HG02970 (cell line): ENCODE measurements at regions not wholly inside any gene's neighbourhood (a gene's known extent, or its start where the extent isn't known, plus 50 kb on each side); places are given as distances from the start of the nearest gene placed in this dataset.
"Not testable (repeated sequence)": the region's sequence is repeated elsewhere in the genome, so short reads cannot be mapped to it uniquely, and the experiment has no call there.

Experiments
- ATAC-seq: cut with Tn5 transposase; IDR thresholded peaks from one replicate; pipeline ENCODE4 v1.9.1; 2021; ENCODE audit warnings: mild to moderate bottlenecking, moderate library complexity, moderate number of reproducible peaks; ENCODE audit not compliant: unreplicated experiment, low FRiP score

DNA sequence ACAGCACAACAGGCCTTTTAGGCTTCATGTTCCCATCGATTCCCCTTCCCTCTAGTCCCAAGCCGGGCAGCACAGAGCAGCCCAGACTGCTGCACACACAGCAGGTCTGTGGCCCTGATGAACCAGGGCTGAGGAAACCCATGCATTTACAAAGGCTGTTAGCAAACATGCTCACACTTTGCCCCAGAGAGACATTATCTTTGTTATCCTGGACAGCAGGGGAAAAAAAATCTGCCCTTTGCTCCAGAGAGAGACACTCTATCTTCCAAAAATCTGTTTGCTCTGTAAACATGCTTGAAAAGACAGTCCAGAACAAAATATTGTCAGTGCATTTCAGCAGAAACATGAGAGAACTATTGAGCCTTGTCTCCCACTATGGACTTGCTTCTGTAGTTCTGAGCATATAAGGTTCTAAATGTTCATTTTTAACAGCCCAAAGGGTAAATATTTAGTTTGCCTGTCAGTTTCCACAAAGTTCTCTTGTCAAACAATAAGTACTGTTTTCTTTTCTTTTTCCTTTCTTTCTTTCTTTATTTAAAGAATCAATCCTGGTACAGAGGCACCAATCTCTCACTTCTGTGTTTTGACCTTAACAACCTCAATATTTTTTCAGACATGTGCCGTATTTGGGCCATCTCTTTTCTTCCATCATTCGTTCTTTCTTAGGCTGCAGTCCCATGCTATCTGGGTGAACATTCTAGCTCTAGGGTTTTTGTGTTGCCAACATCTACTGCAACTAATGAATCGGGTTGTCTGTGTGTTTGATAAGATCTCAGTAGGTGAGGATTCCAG is 468.0 kb downstream of the EPM2A start:
- no peak for ATAC-seq

DNA sequence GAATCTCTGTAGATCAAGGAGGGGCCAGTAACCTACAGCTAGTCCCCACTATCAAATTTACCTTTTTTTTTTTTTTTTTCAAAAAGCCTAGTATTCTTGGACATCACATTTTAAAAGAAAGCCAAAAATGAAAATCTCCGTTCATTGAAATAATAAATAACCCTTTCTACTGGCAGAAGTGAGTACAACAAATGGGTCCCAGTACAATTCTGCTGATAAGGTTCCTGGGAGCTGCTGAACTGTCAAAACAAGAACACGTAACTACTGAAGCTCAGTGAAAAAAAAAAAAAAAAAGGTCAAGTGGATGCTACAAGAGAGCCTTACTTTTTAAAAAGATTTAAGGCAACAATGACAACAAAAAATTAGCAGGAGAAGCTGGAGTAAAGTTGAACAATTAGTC is 464.9 kb downstream of the EPM2A start:
- ATAC-seq, result no peak

DNA sequence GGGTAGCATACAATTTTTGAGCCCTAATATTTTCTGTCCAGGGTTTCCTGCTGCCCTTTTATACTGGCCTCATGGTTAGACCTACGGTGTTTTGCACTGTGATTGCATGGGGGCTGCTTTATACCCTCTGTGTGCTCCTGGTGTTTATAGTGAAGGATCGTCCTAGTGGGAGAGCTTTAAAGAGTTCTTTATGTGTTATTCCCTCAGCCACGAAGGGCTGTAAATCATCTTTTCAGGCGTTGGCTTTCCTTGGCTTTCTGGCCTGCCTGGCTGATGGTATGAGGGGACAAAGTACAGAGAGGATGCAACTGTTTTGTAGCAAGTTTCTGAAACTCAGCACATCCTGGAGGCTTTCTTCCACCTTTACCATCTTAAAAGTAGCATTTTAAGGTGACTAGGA is 464.3 kb downstream of the EPM2A start:
- ATAC-seq, result no peak

DNA sequence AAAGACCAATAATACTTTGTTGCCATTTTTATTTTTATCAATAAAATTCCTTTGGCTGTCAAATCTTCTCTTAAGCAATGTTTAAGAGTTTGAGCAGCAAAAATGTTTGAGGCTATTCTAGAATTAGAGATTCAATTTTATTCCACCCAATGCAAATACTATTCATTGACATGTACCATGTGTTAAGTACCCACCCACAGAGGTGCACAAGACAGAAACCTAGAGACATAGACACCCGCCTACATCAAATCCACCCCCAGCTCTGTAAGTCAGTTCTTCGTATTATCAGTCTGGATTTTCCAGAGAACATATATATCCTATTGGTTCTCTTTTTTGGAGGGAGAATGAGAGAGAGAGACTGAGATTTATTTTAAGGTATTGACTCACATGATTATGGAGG is 463.7 kb downstream of the EPM2A start:
- no peak for ATAC-seq

DNA sequence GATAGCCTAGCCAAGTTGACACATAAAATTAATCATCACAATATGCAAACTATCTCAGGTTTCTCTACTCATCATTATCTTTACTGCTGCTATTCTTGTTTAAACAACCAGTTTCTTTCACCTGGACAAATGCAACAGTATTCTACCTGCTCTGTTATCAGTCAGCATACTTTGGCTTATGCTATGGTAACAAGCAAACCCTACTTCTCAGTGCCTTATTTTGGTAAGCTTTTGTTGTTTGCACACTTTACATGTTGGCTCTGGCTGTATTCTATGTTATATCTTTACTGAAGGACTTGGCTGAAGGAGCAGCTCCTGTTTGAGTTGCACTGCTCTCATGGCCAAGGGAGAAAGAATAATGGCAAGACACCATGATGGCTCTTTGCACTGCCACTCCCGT is 463.1 kb downstream of the EPM2A start:
- ATAC-seq, result no peak

DNA sequence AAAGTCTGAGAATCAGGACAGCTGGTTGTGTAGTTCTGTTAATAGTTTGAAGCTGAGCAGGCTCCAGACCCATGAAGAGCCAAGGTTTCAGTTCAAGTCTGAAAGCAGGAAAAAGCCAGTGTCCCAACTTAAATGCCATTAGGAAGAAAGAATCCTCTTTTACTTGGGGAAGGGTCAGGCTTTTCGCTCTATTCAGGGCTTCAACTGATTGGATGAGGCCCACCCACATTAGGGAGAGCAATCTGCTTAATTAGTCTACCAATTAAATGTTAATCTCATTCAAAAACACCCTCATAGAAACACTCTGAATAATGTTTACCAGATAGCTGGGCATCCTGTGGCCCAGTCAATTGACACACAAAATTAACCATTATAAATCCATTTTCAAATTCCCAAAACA is 462.2 kb downstream of the EPM2A start:
- no peak for ATAC-seq

DNA sequence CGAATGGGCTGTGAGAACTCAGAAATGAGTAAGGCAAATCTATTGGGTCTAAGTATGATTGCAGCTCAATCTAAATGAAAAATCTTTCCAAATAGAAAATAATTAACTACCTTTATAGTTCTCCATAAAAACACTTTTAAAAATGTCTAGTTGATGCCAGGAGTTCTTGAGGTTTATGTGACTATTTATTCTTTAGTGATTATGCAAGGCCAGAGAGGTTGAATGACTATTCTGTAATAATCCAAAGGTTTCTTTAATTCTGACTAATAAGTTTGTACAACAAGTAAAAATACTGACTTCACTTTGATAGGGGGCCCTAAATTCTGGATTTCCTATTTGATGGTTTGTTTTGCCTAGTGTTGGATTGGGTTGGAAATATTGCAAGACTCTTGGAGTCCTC is 461.2 kb downstream of the EPM2A start:
- ATAC-seq, result no peak

DNA sequence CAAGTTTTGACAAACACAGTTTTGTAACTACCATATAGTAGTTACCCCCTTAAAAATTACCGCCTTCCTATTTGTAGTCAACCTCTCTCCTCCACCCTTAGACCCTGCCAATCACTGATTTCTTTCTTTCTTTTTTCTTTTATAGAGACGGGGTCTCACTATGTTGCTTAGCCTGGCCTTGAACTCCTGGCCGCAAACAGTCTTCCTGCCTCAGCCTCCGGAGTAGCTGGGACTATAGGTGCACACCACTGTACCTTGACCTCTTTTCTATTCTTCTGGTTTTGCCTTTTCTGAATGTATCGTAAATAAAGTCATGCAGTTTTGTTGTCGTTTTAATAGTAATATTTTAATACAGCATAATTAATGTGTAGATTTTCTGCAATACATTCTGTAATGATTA is 460.3 kb downstream of the EPM2A start:
- no peak for ATAC-seq

DNA sequence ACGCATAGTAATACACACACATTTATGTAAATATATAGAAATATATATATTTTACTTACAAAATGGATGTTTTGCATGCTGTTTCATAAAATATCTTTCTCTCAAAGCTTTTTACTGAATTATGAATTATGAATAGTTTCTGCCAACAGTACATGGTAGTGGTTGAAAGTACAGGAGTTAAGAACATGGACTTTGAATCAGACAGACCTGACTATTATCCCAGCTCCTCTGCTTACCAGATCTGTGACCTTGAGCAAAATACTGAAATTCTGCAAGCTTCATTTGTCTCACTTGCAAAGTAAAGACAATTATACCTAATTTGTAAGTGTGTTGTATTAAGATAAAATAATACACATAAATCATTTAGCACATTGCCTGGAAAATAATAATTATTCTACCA is 459.5 kb downstream of the EPM2A start:
- no peak for ATAC-seq

DNA sequence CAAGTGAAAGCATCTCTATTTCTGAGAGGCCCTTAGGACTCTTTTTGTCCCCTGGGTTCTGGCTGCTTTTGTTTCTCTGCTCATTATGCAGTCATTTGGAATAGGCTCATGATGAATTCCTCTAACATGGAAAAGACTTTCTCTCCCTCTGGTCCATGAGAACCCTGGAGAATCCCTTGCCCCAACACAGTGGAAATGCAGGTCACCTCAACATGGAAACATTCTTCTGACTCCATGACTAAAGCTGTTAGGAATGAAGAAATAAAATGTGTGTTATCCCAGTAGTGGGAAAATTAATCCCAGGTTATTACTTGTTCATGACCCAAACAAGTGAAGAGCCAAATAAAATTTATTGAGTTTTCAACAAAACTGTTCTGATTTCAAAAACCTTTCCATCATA is 458.6 kb downstream of the EPM2A start:
- no peak for ATAC-seq

DNA sequence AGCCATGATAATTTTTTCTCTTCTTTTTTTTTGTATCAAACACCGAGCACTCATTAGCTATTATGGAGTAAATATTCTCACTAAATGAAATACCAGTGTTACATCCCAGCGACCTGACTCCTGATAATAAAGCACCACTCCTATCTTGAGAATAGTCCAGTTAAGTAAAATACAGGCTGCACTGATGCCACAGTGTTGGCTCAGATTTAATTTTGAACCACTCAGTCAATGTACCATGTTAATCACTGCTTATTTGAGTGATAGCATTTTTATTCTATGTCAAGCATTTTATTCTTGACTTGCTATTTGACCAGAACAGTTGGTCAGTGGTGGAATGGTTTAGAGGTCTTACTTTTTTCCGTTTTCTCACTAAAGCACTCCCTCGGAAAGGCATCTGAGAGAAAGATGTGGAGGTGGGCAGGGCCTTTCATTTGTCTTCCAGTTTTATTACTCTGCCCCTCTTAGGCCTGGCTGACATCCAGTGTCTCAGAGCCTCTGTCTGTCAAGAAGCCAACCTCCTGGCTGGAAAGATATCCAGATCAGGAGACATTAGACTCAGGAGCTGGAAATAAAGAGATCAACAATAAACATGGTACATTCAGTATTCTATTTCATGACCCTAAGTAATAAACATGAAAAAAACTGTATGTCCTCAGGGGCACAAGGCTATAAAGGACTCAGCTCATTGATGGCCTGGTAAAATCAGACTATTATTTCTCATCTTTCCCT is 457.8 kb downstream of the EPM2A start:
- no peak for ATAC-seq

DNA sequence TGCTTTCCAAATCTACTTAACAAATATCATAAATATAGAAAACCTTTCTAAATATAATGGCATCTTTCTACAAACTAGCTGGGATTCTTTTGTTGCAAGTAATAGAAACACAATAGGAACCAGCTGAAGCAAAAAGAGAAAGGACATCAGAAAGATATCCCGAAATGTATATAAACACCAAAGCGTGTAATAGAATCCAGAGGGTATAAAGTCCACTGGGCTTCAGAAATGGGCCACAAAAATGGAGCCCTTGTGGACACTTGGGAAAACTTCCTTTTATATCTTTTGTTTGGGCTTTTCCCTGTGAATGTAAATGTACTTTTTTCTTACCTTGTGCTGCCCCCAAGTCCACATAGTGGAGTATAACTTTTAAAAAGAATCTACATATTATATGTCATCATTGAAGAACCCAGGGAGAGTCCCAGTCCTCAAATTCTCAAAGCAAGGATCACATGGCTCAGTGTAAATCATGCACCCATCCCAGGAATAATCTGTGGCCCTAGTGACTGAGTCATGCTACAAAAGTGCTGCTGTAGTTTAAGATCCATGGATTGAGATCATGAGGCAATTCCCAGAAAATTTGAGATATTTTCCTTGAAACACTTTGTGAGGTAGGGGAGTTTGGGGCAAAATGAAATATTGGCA is 457.0 kb downstream of the EPM2A start:
- ATAC-seq, result no peak

DNA sequence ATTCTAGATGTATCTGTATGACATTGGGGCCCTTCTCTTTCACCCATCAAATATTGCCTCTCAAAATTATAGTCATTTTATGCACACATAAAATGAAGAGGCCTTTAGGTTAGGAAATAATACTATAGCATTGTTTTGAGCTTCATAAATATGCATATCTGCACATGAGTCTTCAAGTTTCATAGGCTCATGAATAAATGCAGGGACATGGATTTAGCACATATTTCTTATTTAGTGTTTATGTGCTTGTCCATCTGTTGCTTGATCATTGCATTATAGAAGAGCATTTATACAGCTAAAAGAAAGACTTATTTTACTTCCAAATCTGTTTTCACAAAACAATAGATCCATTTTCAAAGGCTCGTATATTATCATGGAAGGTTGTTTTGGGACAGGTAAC is 455.8 kb downstream of the EPM2A start:
- no peak for ATAC-seq

DNA sequence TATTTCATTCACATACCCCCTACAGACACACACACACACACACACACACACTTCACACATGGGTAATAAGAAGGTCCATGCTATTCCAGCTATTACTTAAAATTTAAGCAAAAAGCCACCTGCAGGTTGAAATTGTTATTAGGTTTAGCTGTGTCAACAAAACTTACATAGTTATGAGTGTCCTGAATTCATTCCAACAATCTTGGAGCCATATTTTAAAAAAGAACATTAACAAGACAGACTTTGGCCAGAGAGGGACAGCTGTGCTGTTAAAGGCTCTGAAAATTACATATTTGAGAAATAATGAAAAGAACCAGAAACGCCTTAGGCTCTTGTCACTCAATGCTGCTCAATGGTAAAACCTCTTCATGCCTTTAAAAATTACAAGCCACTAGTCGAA is 455.3 kb downstream of the EPM2A start:
- ATAC-seq, result no peak

DNA sequence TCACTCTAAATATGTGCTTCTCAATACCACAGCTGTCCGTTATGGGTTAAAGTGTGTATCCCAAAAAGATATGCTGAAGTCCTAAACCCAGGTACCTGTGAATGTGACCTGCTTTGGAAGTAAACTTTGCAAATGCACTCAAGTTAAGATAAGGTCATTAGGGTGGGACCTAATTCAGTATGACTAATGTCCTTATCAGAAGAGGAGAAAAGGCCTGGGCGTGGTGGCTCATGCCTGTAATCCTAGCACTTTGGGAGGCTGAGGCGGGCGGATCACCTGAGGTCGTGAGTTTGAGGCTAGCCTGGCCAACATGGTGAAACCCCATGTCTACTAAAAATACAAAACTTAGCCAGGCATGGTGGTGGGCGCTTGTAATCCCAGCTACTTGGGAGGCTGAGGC is 452.1 kb downstream of the EPM2A start:
- ATAC-seq, result not testable (repeated sequence)

DNA sequence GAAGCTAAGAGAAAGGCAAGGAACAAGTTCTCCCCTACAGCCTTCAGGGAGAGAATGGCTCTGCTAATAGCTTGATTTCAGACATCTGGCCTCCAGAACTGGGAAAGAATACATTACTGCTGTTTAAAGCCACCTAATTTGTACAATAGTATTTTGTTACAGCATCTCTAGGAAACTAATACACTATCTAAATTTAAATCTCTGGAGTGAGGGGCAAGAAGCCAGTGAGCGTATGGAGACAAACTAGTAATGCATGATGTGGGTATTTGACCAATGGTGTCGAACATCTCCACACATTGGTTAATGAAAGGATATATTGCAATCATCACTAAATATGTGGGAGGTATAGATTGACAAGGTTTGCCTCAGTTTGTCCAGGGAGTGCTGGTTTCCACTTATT is 451.5 kb downstream of the EPM2A start:
- no peak for ATAC-seq

DNA sequence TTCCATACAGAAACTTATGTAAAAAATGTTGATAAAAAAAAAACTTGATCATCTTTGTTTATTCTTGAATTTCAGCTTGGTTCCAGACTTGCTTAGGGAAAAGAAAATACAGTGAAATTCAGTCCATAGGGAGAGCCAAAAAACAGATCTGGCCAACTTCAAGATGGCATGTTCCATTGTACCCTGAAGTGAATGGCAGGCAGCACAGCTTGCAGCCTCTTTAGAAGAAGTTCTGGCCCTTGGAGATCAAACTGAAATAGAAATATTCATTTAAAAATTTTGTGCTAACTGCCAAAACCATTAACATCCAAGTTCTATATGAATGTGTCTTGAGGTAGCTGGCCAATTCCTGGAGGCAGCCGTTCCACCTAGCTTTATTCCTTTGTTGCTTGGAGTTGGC is 448.4 kb downstream of the EPM2A start:
- no peak for ATAC-seq

DNA sequence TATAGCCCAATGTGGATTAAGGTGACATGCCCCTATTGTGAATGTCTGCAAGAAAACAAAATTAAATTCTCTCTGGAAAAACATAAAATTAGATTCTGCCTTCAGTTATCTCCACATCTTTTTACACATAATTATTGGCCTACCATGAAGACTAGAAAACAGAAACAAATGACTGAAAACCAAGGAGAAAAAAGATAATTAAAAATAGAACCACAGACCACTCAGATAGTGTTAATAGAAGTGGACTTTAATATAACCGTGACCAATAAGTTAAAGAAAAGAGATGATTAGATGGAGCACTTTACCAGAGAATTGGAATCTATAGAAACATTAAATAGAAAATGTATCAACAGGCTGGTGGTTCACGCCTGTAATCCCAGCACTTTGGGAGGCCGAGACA is 445.7 kb downstream of the EPM2A start:
- no peak for ATAC-seq

DNA sequence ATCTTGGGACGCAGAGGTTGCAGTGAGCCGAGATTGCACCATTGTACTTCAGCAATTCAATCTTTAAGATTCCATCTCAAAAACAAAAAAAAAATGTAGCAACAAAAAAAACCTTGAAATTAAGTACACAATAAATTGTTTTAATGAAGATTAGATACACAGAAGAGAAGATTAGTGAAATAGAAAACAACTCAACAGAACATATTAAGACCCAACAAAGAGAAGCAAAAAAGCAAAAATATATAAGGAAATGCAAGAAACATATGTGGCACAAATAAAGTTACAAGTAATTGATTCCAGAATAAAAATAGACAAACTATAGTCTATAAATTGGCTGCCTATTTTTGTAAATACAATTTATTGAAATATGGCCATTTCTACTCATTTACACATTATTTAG is 445.2 kb downstream of the EPM2A start:
- ATAC-seq, result no peak

DNA sequence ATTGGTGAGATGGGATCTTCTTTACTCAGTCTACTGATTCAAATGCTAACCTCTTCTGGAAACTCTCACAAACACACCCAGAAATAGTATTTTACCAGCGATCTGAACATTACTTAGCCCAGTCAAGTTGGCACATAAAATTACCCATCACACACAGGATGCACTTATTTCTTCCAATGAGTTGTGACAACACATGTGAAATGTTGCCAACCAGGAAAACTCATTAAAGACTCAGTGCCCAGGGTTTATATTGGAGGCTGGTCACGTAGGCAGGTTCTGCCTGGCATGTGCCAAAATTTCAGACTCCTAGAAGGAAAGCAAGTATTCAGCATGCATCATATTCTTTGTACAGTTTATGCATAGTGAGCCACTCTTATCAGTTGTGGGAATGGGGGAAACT is 443.3 kb downstream of the EPM2A start:
- no peak for ATAC-seq

DNA sequence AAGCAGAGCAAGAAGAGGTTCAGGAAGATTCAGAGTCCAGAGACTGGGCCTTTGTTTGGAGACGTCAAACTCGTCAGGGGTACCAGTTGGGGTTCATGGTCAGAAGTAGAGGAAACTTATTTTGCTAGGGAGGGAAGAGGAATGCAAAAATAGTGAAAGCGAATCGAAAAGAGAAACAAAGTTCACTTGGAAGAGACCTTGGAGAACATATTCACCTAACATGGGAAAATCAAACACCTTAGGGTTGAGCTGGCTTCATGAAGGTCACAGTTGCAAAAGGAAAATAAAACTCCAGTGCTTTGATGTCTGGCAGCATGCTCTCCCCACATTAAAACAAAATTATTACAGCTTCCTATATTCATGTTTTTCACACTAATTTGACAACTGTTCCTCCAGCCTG is 440.4 kb downstream of the EPM2A start:
- no peak for ATAC-seq

DNA sequence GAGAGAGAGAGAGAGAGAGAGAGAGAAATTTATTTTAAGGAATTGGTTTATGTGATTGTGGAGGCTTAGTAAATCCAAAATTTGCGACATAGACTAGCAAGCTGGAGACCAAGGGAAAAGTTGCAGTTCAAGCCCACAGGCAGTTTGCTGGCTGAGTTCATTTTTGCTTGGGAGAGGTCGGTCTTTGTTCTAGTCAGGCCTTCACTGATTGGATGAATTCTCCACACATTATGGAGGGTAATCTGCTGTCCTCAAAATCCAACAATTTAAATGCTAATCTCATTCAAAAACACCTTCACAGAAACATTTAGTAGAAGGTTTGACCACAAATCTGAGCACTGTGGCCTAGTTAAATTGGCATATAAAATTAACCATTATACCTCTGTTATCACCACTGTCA is 439.6 kb downstream of the EPM2A start:
- no peak for ATAC-seq
